ENCODE measurements at regions not wholly inside any gene's neighbourhood (a gene's known extent, or its start where the extent isn't known, plus 50 kb on each side); places are given as distances from the start of the nearest gene placed in this dataset.

DNA sequence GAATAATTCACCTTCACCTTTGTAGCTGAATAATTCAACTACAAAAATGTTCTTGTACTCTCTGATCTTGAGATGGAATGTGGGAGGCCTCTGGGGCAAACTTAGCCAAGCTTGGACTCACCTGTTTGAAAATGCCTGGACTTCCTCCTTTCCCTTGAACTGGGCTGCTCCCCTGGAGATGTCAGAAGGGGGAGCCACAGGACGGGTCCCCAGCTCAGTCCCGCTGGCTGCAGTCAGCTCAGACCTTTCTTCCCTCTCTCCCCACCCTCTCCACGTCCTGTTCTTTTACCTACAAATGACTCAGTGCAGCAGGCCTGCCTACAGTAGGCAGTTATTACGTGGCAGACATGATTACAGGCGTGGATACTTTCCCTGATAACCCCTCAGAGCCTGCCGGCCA lies 131.5 kb upstream of the RALGAPA2 start:
- 37 to 66% (median 48%) methylated on average over 6 of the region's 6 CpGs for WGBS, 5 donors
- TF ChIP-seq POLR2A (IDR thresholded peaks at IDR 0.05) (no peak), POLR2AphosphoS5 (IDR thresholded peaks at IDR 0.05) (no peak), CTCF (IDR thresholded peaks at IDR 0.05 in 8 of 11, conservative IDR thresholded peaks at IDR 0.05 in 3 of 11) (no peak)
- H3K4me1 ChIP-seq, result no peaks in the 10 kb centered on the region
- no peaks in the 10 kb centered on the region for H3K36me3 ChIP-seq
- no peaks in the 10 kb centered on the region for H3K9me3 ChIP-seq
- no peak overlapping the region for H3K4me3 ChIP-seq
- H3K27ac ChIP-seq, result no peak overlapping the region
- no peak for DNase-seq
- H3K27me3 ChIP-seq (replicated peaks in 1 of 7), result peaks cover 0 to 7% (median 0%) of the 10 kb centered on the region in 7 donors
- intact Hi-C loops (cut with DNase I; ENCODE audit: low total_unique reads), result no loop called here

DNA sequence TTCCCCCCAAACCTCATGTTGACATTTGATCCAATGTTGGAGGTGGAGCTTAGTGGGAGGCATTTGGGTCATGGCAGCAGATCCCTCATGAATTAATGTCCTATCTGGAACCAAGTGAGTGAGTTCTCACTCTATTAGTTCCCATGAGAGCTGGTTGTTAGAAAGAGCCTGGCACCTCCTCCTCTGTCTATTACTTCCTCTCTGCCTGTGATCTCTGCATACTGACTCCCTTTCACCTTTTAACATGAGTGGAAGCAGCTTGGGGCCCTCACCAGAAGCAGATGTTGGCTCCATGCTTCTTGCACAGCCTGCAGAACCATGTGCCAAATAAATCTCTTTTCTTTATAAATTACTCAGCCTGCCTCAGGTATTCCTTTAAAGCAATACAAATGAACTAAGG lies 127.3 kb upstream of the RALGAPA2 start:
- H3K27me3 ChIP-seq (replicated peaks in 1 of 7), result peaks cover 0 to 38% (median under 1%) of the 10 kb centered on the region in 7 donors
- intact Hi-C loops (cut with DNase I; ENCODE audit: low total_unique reads), result loop anchor here (5.0 to 10.0 kb wide), 2 partner anchors 665 to 733 kb away; no protein-coding TSS in a partner anchor

GRCh38 chr20:20837574-20838021 lies 125.2 kb upstream of the RALGAPA2 start:
- Histone ChIP-seq H3K36me3 (no peaks in the 10 kb centered on the region), H3K4me1 (peaks cover 0 to 10% (median 5%) of the 10 kb centered on the region in 6 donors), H3K27ac (no peak overlapping the region), H3K9me3 (no peaks in the 10 kb centered on the region), H3K27me3 (replicated peaks in 1 of 7) (peaks cover 0 to 52% (median 3%) of the 10 kb centered on the region in 7 donors), H3K4me3 (peak overlapping the region in 1 of 8 donors; percentile 11)
- 32 to 36% (median 34%) methylated on average over 19 of the region's 19 CpGs for WGBS, 5 donors
- intact Hi-C loops (cut with DNase I; ENCODE audit: low total_unique reads), result loop anchor here (5.0 to 10.0 kb wide), 2 partner anchors 667 to 735 kb away; no protein-coding TSS in a partner anchor
- TF ChIP-seq CTCF (IDR thresholded peaks at IDR 0.05 in 8 of 11, conservative IDR thresholded peaks at IDR 0.05 in 3 of 11) (peak; percentile 9 to 71 (median 43)), POLR2A (IDR thresholded peaks at IDR 0.05) (no peak), POLR2AphosphoS5 (IDR thresholded peaks at IDR 0.05) (no peak)
- DNase-seq, result no peak

More for the DNA sequence above, 127.3 kb upstream of the RALGAPA2 start:
- no peak for DNase-seq
- TF ChIP-seq POLR2AphosphoS5 (IDR thresholded peaks at IDR 0.05) (no peak), POLR2A (IDR thresholded peaks at IDR 0.05) (no peak), CTCF (IDR thresholded peaks at IDR 0.05 in 8 of 11, conservative IDR thresholded peaks at IDR 0.05 in 3 of 11) (no peak)
- H3K4me1 ChIP-seq, result peaks cover 0 to 10% (median 5%) of the 10 kb centered on the region in 6 donors
- no peak overlapping the region for H3K4me3 ChIP-seq
- no peaks in the 10 kb centered on the region for H3K36me3 ChIP-seq
- no peaks in the 10 kb centered on the region for H3K9me3 ChIP-seq
- H3K27ac ChIP-seq, result no peak overlapping the region

GRCh38 chr20:20836836-20837235 lies 124.4 kb upstream of the RALGAPA2 start:
- no peaks in the 10 kb centered on the region for H3K9me3 ChIP-seq
- TF ChIP-seq POLR2AphosphoS5 (IDR thresholded peaks at IDR 0.05) (no peak), POLR2A (IDR thresholded peaks at IDR 0.05) (no peak), CTCF (IDR thresholded peaks at IDR 0.05 in 8 of 11, conservative IDR thresholded peaks at IDR 0.05 in 3 of 11) (no peak)

More at GRCh38 chr20:20836836-20837235, 124.4 kb upstream of the RALGAPA2 start:
- intact Hi-C loops (cut with DNase I; ENCODE audit: low total_unique reads), result loop anchor here (5.0 to 10.0 kb wide), 2 partner anchors 668 to 735 kb away; no protein-coding TSS in a partner anchor
- H3K4me1 ChIP-seq, result peaks cover 0 to 10% (median 5%) of the 10 kb centered on the region in 6 donors
- DNase-seq, result no peak
- no peak overlapping the region for H3K4me3 ChIP-seq
- H3K27ac ChIP-seq, result no peak overlapping the region
- 59 to 68% (median 65%) methylated on average over 6 of the region's 6 CpGs for WGBS, 5 donors
- peaks cover 0 to 59% (median 3%) of the 10 kb centered on the region in 7 donors for H3K27me3 ChIP-seq (replicated peaks in 1 of 7)
- no peaks in the 10 kb centered on the region for H3K36me3 ChIP-seq

Data from spleen (tissue), 11 donors.